Breast epithelium (tissue), 3 donors: ENCODE measurements at regions not wholly inside any gene's neighbourhood (a gene's known extent, or its start where the extent isn't known, plus 50 kb on each side); places are given as distances from the start of the nearest gene placed in this dataset.

Source experiments
- POLR2A ChIP-seq: fragments of 450-650 bp; IDR thresholded peaks from one replicate; pipeline ENCODE4 v1.6.1; 2016; ENCODE audit warnings: antibody characterized with exemption, mild to moderate bottlenecking, moderate library complexity
- POLR2AphosphoS5 ChIP-seq, 3 donors: sonication (generic); formaldehyde crosslinking; IDR thresholded peaks; one replicate each; pipeline ENCODE4 v1.6.1; 2017; ENCODE audit warnings: antibody characterized with exemption in 3 of 3
- TF ChIP-seq, protein P1 (sequence below), 3 donors: fragments of 450-650 bp; IDR thresholded peaks; one replicate each; pipeline ENCODE4 v1.5.1; 2016 to 2017; ENCODE audit warnings: antibody characterized with exemption in 3 of 3, mild to moderate bottlenecking in 3 of 3, moderate library complexity in 3 of 3

DNA sequence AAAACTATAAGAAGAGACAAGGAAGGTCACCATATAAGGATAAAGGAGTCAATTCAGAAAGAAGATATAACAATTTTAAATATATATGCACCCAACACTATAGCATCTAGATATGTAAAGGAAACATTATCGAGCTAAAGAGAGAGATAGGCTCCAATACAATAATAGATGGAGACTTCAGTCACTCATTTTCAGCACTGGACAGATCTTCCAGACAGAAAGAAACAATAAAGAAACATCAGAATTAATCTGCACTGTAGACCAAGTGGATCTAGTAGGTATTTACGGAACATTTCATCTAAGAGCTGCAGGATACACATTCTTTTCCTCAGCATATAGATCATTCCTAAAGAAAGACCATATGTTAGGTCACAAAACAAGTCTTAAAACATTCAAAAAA, 463.5 kb downstream of the KCTD16 start:
- TF ChIP-seq, protein P1, sequence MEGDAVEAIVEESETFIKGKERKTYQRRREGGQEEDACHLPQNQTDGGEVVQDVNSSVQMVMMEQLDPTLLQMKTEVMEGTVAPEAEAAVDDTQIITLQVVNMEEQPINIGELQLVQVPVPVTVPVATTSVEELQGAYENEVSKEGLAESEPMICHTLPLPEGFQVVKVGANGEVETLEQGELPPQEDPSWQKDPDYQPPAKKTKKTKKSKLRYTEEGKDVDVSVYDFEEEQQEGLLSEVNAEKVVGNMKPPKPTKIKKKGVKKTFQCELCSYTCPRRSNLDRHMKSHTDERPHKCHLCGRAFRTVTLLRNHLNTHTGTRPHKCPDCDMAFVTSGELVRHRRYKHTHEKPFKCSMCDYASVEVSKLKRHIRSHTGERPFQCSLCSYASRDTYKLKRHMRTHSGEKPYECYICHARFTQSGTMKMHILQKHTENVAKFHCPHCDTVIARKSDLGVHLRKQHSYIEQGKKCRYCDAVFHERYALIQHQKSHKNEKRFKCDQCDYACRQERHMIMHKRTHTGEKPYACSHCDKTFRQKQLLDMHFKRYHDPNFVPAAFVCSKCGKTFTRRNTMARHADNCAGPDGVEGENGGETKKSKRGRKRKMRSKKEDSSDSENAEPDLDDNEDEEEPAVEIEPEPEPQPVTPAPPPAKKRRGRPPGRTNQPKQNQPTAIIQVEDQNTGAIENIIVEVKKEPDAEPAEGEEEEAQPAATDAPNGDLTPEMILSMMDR (IDR thresholded peaks at IDR 0.05) = no peak
- TF ChIP-seq POLR2AphosphoS5 (IDR thresholded peaks at IDR 0.05) = no peak
- TF ChIP-seq POLR2A = no peak
